Hepatocyte (in vitro differentiated cells): ENCODE measurements at regions not wholly inside any gene's neighbourhood (a gene's known extent, or its start where the extent isn't known, plus 50 kb on each side); places are given as distances from the start of the nearest gene placed in this dataset.

Experiments
- EZH2 ChIP-seq: fragments of 200-600 bp; sonication (generic); IDR thresholded peaks from 2 replicates; pipeline ENCODE4 v1.6.1; 2016; ENCODE audit warnings: antibody characterized with exemption, mild to moderate bottlenecking, borderline replicate concordance
- EZH2phosphoT487 ChIP-seq: fragments of 200-600 bp; sonication (generic); IDR thresholded peaks from one replicate; pipeline ENCODE4 v1.6.1; 2018; ENCODE audit warnings: antibody characterized with exemption, mild to moderate bottlenecking, low read depth, moderate library complexity; ENCODE audit not compliant: unreplicated experiment, severe bottlenecking
- TF ChIP-seq, protein P1 (sequence below): fragments of 200-600 bp; sonication (generic); IDR thresholded peaks from 2 replicates; pipeline ENCODE4 v1.5.1; 2016; ENCODE audit warnings: antibody characterized with exemption, mild to moderate bottlenecking; ENCODE audit not compliant: poor library complexity

DNA sequence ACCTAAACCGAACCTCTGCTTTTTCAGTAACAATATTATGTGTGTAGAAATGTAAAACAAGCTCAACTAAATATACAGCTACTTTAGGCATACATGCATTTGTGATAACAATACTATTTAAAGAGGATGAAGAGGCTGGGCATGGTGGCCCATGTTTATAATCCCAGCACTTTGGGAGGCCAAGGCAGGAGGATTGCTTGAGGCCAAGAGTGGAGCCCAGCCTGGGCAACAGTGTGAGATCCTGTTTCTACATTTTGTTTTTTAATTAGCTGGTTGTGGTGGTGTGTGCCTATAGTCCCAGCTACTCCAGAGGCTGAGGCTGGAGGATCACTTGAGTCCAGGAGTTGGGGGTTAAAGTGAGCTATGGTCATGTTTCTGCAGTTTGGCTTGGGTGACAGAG is 73.6 kb upstream of the LYPLAL1 start:
- TF ChIP-seq, protein P1, sequence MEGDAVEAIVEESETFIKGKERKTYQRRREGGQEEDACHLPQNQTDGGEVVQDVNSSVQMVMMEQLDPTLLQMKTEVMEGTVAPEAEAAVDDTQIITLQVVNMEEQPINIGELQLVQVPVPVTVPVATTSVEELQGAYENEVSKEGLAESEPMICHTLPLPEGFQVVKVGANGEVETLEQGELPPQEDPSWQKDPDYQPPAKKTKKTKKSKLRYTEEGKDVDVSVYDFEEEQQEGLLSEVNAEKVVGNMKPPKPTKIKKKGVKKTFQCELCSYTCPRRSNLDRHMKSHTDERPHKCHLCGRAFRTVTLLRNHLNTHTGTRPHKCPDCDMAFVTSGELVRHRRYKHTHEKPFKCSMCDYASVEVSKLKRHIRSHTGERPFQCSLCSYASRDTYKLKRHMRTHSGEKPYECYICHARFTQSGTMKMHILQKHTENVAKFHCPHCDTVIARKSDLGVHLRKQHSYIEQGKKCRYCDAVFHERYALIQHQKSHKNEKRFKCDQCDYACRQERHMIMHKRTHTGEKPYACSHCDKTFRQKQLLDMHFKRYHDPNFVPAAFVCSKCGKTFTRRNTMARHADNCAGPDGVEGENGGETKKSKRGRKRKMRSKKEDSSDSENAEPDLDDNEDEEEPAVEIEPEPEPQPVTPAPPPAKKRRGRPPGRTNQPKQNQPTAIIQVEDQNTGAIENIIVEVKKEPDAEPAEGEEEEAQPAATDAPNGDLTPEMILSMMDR, result no peak
- TF ChIP-seq EZH2 (no peak), EZH2phosphoT487 (no peak)
